PC-9 (cell line): ENCODE measurements at regions not wholly inside any gene's neighbourhood (a gene's known extent, or its start where the extent isn't known, plus 50 kb on each side); places are given as distances from the start of the nearest gene placed in this dataset.
"Not testable (repeated sequence)": the region's sequence is repeated elsewhere in the genome, so short reads cannot be mapped to it uniquely, and the experiment has no call there.

Experiments
- BruUV-seq: library from RNA; stranded (reverse); fragments of 400-500 nt; replicated peaks from 2 replicates; lab custom pipeline; 2021; lab: Mats Ljungman, UMichigan
- CTCF ChIA-PET: fragments of 300-600 bp; sonication (Branson Sonifier 250); formaldehyde crosslinking; loops from one replicate; lab custom pipeline; 2022; ENCODE audit warnings: antibody characterized with exemption; lab: Charles Lee
- POLR2A ChIA-PET: fragments of 300-600 bp; sonication (Branson Sonifier 250); formaldehyde crosslinking; loops from one replicate; lab custom pipeline; 2022; ENCODE audit warnings: antibody characterized with exemption; ENCODE audit not compliant: unreplicated experiment; lab: Charles Lee
- DNase-seq, 2 experiments: peaks; one replicate each; pipeline versions ENCODE4 v3.0.0 to v3.0.0-alpha.2; 2015 to 2022; ENCODE audit warnings: mixed read lengths in 1 of 2
- H2AFZ ChIP-seq: fragments of 200-600 bp; sonication (generic); 2 replicates; pipeline ENCODE4 v1.8.1; 2017; ENCODE audit warnings: antibody characterized with exemption
- H3F3A ChIP-seq: fragments of 200-600 bp; sonication (generic); 2 replicates; pipeline ENCODE4 v1.8.1; 2017; ENCODE audit warnings: antibody characterized with exemption, mild to moderate bottlenecking, low read depth; ENCODE audit not compliant: insufficient read depth
- H3K27ac ChIP-seq: fragments of 200-600 bp; sonication (generic); 2 replicates; pipeline ENCODE4 v1.6.1; 2016; ENCODE audit warnings: mixed run types
- H3K27me3 ChIP-seq: fragments of 200-600 bp; sonication (generic); 2 replicates; pipeline ENCODE4 v1.6.1; 2016; ENCODE audit warnings: low read depth, mixed run types; ENCODE audit not compliant: insufficient read depth
- H3K36me3 ChIP-seq: fragments of 200-600 bp; sonication (generic); 2 replicates; pipeline ENCODE4 v1.6.1; 2016; ENCODE audit warnings: low read depth, mixed run types
- H3K4me1 ChIP-seq: fragments of 200-600 bp; sonication (generic); replicated peaks from 2 replicates; pipeline ENCODE4 v1.6.1; 2016; ENCODE audit warnings: mixed run types; ENCODE audit not compliant: insufficient read depth
- H3K4me2 ChIP-seq: fragments of 200-600 bp; sonication (generic); 2 replicates; pipeline ENCODE4 v1.6.1; 2017; ENCODE audit warnings: mixed run types
- H3K4me3 ChIP-seq: fragments of 200-600 bp; sonication (generic); 2 replicates; pipeline ENCODE4 v1.6.1; 2016; ENCODE audit warnings: mixed run types
- H3K79me2 ChIP-seq: fragments of 200-600 bp; sonication (generic); 2 replicates; pipeline ENCODE4 v1.6.1; 2017; ENCODE audit warnings: low read depth, mixed run types
- H3K9me2 ChIP-seq: fragments of 200-600 bp; sonication (generic); 2 replicates; pipeline ENCODE4 v1.8.1; 2017; ENCODE audit warnings: mild to moderate bottlenecking; ENCODE audit not compliant: insufficient read depth
- H3K9me3 ChIP-seq: fragments of 200-600 bp; sonication (generic); 2 replicates; pipeline ENCODE4 v1.8.1; 2016; ENCODE audit warnings: low read depth; ENCODE audit not compliant: insufficient read depth
- H4K20me1 ChIP-seq: fragments of 200-600 bp; sonication (generic); 2 replicates; pipeline ENCODE4 v1.8.1; 2017; ENCODE audit not compliant: insufficient read depth
- EZH2 ChIP-seq: fragments of 200-600 bp; sonication (generic); IDR thresholded peaks from 2 replicates; pipeline ENCODE4 v1.8.0; 2017; ENCODE audit warnings: antibody characterized with exemption, low read depth
- intact Hi-C: fragments of 100-400 bp; cut with micrococcal nuclease; formaldehyde crosslinking; loops from one replicate; pipeline ENCODE4 v1.10.0; 2022; ENCODE audit not compliant: unreplicated experiment
- TF ChIP-seq, protein P1 (sequence below): fragments of 200-600 bp; sonication (generic); conservative IDR thresholded peaks from 2 replicates; pipeline ENCODE4 v1.6.1; 2017; ENCODE audit warnings: mixed run types, antibody characterized with exemption, mild to moderate bottlenecking, moderate library complexity

DNA sequence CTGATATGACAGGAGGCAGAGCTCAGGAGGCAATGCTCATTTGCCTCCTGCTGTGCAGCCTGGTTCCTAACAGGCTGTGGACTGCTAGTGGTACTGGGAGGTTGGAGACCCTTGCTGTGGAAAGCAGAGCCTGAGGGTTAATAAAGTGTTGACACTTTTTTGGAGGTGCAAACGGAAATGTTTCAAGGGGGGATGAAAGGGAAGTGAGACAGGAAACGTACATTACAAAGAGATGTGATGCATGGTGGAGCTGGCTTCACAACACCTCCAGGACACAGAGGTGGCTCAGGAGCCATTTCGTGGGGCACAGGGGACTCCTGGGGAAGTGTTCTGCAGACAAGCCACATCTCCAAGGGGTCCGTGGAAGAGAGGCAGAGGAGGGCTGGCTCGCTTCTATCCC, 137.6 kb upstream of the SVIL start:
- no peaks in the 10 kb centered on the region for H3K36me3 ChIP-seq
- TF ChIP-seq, protein P1, sequence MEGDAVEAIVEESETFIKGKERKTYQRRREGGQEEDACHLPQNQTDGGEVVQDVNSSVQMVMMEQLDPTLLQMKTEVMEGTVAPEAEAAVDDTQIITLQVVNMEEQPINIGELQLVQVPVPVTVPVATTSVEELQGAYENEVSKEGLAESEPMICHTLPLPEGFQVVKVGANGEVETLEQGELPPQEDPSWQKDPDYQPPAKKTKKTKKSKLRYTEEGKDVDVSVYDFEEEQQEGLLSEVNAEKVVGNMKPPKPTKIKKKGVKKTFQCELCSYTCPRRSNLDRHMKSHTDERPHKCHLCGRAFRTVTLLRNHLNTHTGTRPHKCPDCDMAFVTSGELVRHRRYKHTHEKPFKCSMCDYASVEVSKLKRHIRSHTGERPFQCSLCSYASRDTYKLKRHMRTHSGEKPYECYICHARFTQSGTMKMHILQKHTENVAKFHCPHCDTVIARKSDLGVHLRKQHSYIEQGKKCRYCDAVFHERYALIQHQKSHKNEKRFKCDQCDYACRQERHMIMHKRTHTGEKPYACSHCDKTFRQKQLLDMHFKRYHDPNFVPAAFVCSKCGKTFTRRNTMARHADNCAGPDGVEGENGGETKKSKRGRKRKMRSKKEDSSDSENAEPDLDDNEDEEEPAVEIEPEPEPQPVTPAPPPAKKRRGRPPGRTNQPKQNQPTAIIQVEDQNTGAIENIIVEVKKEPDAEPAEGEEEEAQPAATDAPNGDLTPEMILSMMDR = no peak
- no peak for TF ChIP-seq EZH2
- H3K4me1 ChIP-seq = peaks cover 15% of the 10 kb centered on the region
- H3K27me3 ChIP-seq = no peaks in the 10 kb centered on the region
- ChIA-PET CTCF (no interaction called here), POLR2A (no interaction called here)
- H3F3A ChIP-seq = peaks cover 3% of the 10 kb centered on the region; the same call in 1 of the 2 replicates
- no peaks in the 10 kb centered on the region for H3K9me2 ChIP-seq
- no peak overlapping the region for H3K4me2 ChIP-seq
- no peaks in the 10 kb centered on the region for H4K20me1 ChIP-seq
- intact Hi-C loops = no loop called here
- H3K9me3 ChIP-seq = no peaks in the 10 kb centered on the region
- DNase-seq = no peak
- no peaks in the 10 kb centered on the region for H3K79me2 ChIP-seq
- no peak overlapping the region for H3K4me3 ChIP-seq
- BruUV-seq = no TSS peak
- no peak overlapping the region for H2AFZ ChIP-seq
- no peak overlapping the region for H3K27ac ChIP-seq

DNA sequence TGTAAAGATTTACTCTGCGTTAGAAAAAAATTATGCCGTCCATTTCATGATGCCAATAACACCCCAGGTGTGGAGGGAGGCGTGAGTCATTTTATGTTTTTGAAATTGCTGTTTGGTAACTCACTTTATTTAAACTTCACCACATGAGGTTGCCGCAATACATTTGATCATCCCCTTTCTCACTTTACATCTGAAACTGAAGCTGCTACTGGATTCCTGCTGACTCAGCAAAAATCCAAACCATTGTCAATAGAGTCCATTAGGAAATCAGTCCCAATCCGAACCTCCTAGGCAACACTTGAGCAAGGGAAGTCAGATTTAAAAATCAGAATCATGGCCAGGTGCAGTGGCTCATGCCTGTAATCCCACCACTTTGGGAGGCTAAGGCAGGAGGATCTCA, 136.6 kb upstream of the SVIL start:
- Histone ChIP-seq H3K79me2 (no peaks in the 10 kb centered on the region), H3K27ac (peak overlapping the region; percentile 52), H3K27me3 (no peaks in the 10 kb centered on the region), H3K36me3 (no peaks in the 10 kb centered on the region), H4K20me1 (no peaks in the 10 kb centered on the region), H3F3A (peaks cover 3% of the 10 kb centered on the region; the same call in 1 of the 2 replicates), H3K4me2 (peak overlapping the region; percentile 43; the same call in 1 of the 2 replicates), H3K9me3 (no peaks in the 10 kb centered on the region), H3K4me1 (peaks cover 15% of the 10 kb centered on the region), H2AFZ (no peak overlapping the region), H3K4me3 (no peak overlapping the region), H3K9me2 (no peaks in the 10 kb centered on the region)
- DNase-seq = peak in 1 of 2 experiments; percentile 78
- intact Hi-C loops = no loop called here
- TF ChIP-seq EZH2 = no peak
- TF ChIP-seq, protein P1 = no peak
- ChIA-PET POLR2A (no interaction called here), CTCF (no interaction called here)
- BruUV-seq = no TSS peak

DNA sequence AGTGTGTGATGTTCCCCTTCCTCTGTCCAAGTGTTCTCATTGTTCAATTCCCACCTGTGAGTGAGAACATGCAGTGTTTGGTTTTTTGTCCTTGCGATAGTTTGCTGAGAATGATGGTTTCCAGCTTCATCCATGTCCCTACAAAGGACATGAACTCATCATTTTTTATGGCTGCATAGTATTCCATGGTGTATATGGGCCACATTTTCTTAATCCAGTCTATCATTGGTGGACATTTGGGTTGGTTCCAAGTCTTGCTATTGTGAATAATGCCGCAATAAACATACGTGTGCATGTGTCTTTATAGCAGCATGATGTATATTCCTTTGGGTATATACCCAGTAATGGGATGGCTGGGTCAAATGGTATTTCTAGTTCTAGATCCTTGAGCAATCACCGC, 134.5 kb upstream of the SVIL start:
- H3K9me2 ChIP-seq, CTCF ChIA-PET, H3K4me3 ChIP-seq, H4K20me1 ChIP-seq, H3K9me3 ChIP-seq, H3K79me2 ChIP-seq, DNase-seq, POLR2A ChIA-PET, H3K27ac ChIP-seq, H2AFZ ChIP-seq, H3K27me3 ChIP-seq, H3F3A ChIP-seq, H3K36me3 ChIP-seq, H3K4me2 ChIP-seq, BruUV-seq, intact Hi-C loops: not testable (repeated sequence)
- peaks cover 15% of the 10 kb centered on the region for H3K4me1 ChIP-seq

DNA sequence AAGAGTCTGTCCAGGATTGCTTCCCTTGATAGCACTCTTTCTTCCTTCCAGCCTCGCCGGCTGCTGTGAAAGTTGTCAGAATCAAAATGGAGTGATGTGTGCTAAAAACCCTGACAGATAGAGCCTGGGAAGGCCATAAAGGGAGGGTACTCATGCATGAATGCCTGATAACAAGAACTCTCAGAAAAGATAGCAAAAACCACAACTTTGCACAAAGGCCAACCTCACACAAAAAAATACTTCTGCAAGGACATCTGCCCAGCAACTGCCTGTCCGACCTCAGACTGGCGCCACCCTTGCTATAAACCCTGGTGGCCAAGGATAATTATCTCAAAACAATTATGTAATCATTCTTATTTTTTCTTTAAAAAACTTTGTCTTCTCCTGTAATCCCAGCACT, 133.2 kb upstream of the SVIL start:
- H3K9me2 ChIP-seq = no peaks in the 10 kb centered on the region
- H3K27ac ChIP-seq = no peak overlapping the region
- H3K27me3 ChIP-seq = no peaks in the 10 kb centered on the region
- BruUV-seq = no TSS peak
- H2AFZ ChIP-seq = no peak overlapping the region
- H3K4me3 ChIP-seq = no peak overlapping the region
- no peak for TF ChIP-seq EZH2
- TF ChIP-seq, protein P1 = no peak
- peaks cover 3% of the 10 kb centered on the region; the same call in 1 of the 2 replicates for H3F3A ChIP-seq
- H3K36me3 ChIP-seq = no peaks in the 10 kb centered on the region
- ChIA-PET POLR2A (no interaction called here), CTCF (no interaction called here)
- H3K4me1 ChIP-seq = peaks cover 15% of the 10 kb centered on the region
- H3K4me2 ChIP-seq = no peak overlapping the region
- intact Hi-C loops = no loop called here
- H4K20me1 ChIP-seq = no peaks in the 10 kb centered on the region
- H3K79me2 ChIP-seq = no peaks in the 10 kb centered on the region
- H3K9me3 ChIP-seq = no peaks in the 10 kb centered on the region
- DNase-seq = no peak
